ENCODE measurements at regions not wholly inside any gene's neighbourhood (a gene's known extent, or its start where the extent isn't known, plus 50 kb on each side); places are given as distances from the start of the nearest gene placed in this dataset.

- no peak for DNase-seq (ENCODE audit: low read depth in 1 of 2, low spot score in 1 of 2)
- TF ChIP-seq JUND (IDR thresholded peaks at IDR 0.05; ENCODE audit: low read depth), result no peak
- in situ Hi-C loops (cut with HindIII; ENCODE audit: low pct_unique_long_range_greater_than_20kb, low sequenced_read_pairs), result no loop called here
Observed at GRCh38 chr22:47810505-47811500, 1048.4 kb downstream of the TBC1D22A start.

GRCh38 chr22:47808886-47809620, 1046.6 kb downstream of the TBC1D22A start:
- DNase-seq (ENCODE audit: low read depth in 1 of 2, low spot score in 1 of 2), result no peak
- in situ Hi-C loops (cut with HindIII; ENCODE audit: low pct_unique_long_range_greater_than_20kb, low sequenced_read_pairs), result no loop called here
- TF ChIP-seq JUND (IDR thresholded peaks at IDR 0.05; ENCODE audit: low read depth), result no peak

GRCh38 chr22:47808236-47808635, 1045.8 kb downstream of the TBC1D22A start:
- TF ChIP-seq JUND (IDR thresholded peaks at IDR 0.05; ENCODE audit: low read depth), result no peak
- DNase-seq (ENCODE audit: low read depth in 1 of 2, low spot score in 1 of 2), result no peak
- in situ Hi-C loops (cut with HindIII; ENCODE audit: low pct_unique_long_range_greater_than_20kb, low sequenced_read_pairs), result no loop called here

GRCh38 chr22:47807506-47807905, 1045.1 kb downstream of the TBC1D22A start:
- in situ Hi-C loops (cut with HindIII; ENCODE audit: low pct_unique_long_range_greater_than_20kb, low sequenced_read_pairs), result no loop called here
- no peak for DNase-seq (ENCODE audit: low read depth in 1 of 2, low spot score in 1 of 2)
- TF ChIP-seq JUND (IDR thresholded peaks at IDR 0.05; ENCODE audit: low read depth), result no peak

GRCh38 chr22:47806894-47807293, 1044.4 kb downstream of the TBC1D22A start:
- DNase-seq (ENCODE audit: low read depth in 1 of 2, low spot score in 1 of 2), result no peak
- in situ Hi-C loops (cut with HindIII; ENCODE audit: low pct_unique_long_range_greater_than_20kb, low sequenced_read_pairs), result no loop called here
- no peak for TF ChIP-seq JUND (IDR thresholded peaks at IDR 0.05; ENCODE audit: low read depth)

GRCh38 chr22:47805394-47805935, 1043.0 kb downstream of the TBC1D22A start:
- in situ Hi-C loops (cut with HindIII; ENCODE audit: low pct_unique_long_range_greater_than_20kb, low sequenced_read_pairs), result no loop called here
- no peak for DNase-seq (ENCODE audit: low read depth in 1 of 2, low spot score in 1 of 2)
- no peak for TF ChIP-seq JUND (IDR thresholded peaks at IDR 0.05; ENCODE audit: low read depth)

- no peak for DNase-seq (ENCODE audit: low read depth in 1 of 2, low spot score in 1 of 2)
- in situ Hi-C loops (cut with HindIII; ENCODE audit: low pct_unique_long_range_greater_than_20kb, low sequenced_read_pairs), result no loop called here
- no peak for TF ChIP-seq JUND (IDR thresholded peaks at IDR 0.05; ENCODE audit: low read depth)
Observed at GRCh38 chr22:47804281-47804680, 1041.8 kb downstream of the TBC1D22A start.

GRCh38 chr22:47802421-47802820, 1040.0 kb downstream of the TBC1D22A start:
- DNase-seq (ENCODE audit: low read depth in 1 of 2, low spot score in 1 of 2), result no peak
- TF ChIP-seq JUND (IDR thresholded peaks at IDR 0.05; ENCODE audit: low read depth), result no peak
- in situ Hi-C loops (cut with HindIII; ENCODE audit: low pct_unique_long_range_greater_than_20kb, low sequenced_read_pairs), result no loop called here

- TF ChIP-seq JUND (IDR thresholded peaks at IDR 0.05; ENCODE audit: low read depth), result no peak
- DNase-seq (ENCODE audit: low read depth in 1 of 2, low spot score in 1 of 2), result no peak
- in situ Hi-C loops (cut with HindIII; ENCODE audit: low pct_unique_long_range_greater_than_20kb, low sequenced_read_pairs), result no loop called here
Observed at GRCh38 chr22:47801541-47802245, 1039.2 kb downstream of the TBC1D22A start.

- in situ Hi-C loops (cut with HindIII; ENCODE audit: low pct_unique_long_range_greater_than_20kb, low sequenced_read_pairs), result no loop called here
Observed at GRCh38 chr22:47798229-47798628, 1035.8 kb downstream of the TBC1D22A start.

GRCh38 chr22:47797342-47797945, 1035.0 kb downstream of the TBC1D22A start:
- in situ Hi-C loops (cut with HindIII; ENCODE audit: low pct_unique_long_range_greater_than_20kb, low sequenced_read_pairs), result no loop called here
- no peak for TF ChIP-seq JUND (IDR thresholded peaks at IDR 0.05; ENCODE audit: low read depth)
- no peak for DNase-seq (ENCODE audit: low read depth in 1 of 2, low spot score in 1 of 2)

More at GRCh38 chr22:47798229-47798628, 1035.8 kb downstream of the TBC1D22A start:
- DNase-seq (ENCODE audit: low read depth in 1 of 2, low spot score in 1 of 2), result no peak
- no peak for TF ChIP-seq JUND (IDR thresholded peaks at IDR 0.05; ENCODE audit: low read depth)
